H9 (cell line): ENCODE measurements at regions not wholly inside any gene's neighbourhood (a gene's known extent, or its start where the extent isn't known, plus 50 kb on each side); places are given as distances from the start of the nearest gene placed in this dataset.

ENCODE experiments used
- DNase-seq: peaks from one replicate; pipeline ENCODE4 v3.0.0-alpha.2; 2017
- H2AFZ ChIP-seq: one replicate; pipeline ENCODE4 v1.6.1; 2013; ENCODE audit warnings: mild to moderate bottlenecking, low read length, control low read depth, moderate library complexity
- H2AK5ac ChIP-seq: 2 replicates; pipeline ENCODE4 v1.6.1; 2013; ENCODE audit warnings: low read length, control low read depth, mixed read lengths; ENCODE audit not compliant: insufficient read length
- H2BK120ac ChIP-seq: one replicate; pipeline ENCODE4 v1.6.1; 2013; ENCODE audit warnings: low read depth, mild to moderate bottlenecking, low read length, control low read depth, inconsistent platforms; ENCODE audit not compliant: poor library complexity, severe bottlenecking
- H2BK12ac ChIP-seq: 2 replicates; pipeline ENCODE4 v1.6.1; 2013; ENCODE audit warnings: low read length, control low read depth, mixed read lengths, low read depth; ENCODE audit not compliant: insufficient read length
- H2BK15ac ChIP-seq: 2 replicates; pipeline ENCODE4 v1.6.1; 2013; ENCODE audit warnings: low read depth, low read length, control low read depth
- H2BK20ac ChIP-seq: one replicate; pipeline ENCODE4 v1.6.1; 2013; ENCODE audit warnings: low read depth, mild to moderate bottlenecking, low read length, control low read depth, inconsistent platforms; ENCODE audit not compliant: poor library complexity, severe bottlenecking
- H2BK5ac ChIP-seq: 2 replicates; pipeline ENCODE4 v1.6.1; 2013; ENCODE audit warnings: low read length, control low read depth, mixed read lengths; ENCODE audit not compliant: insufficient read length
- H3K14ac ChIP-seq: 2 replicates; pipeline ENCODE4 v1.6.1; 2013; ENCODE audit warnings: low read length, control low read depth; ENCODE audit not compliant: insufficient read depth
- H3K18ac ChIP-seq: 2 replicates; pipeline ENCODE4 v1.6.1; 2013; ENCODE audit warnings: low read depth, mild to moderate bottlenecking, mixed read lengths, low read length, control low read depth; ENCODE audit not compliant: insufficient read length
- H3K23ac ChIP-seq: 2 replicates; pipeline ENCODE4 v1.6.1; 2013; ENCODE audit warnings: low read length, control low read depth, mixed read lengths, low read depth; ENCODE audit not compliant: insufficient read length
- H3K23me2 ChIP-seq: 2 replicates; pipeline ENCODE4 v1.6.1; 2013; ENCODE audit warnings: low read depth, mild to moderate bottlenecking, mixed read lengths, low read length, control low read depth; ENCODE audit not compliant: insufficient read length, poor library complexity, severe bottlenecking
- H3K27ac ChIP-seq: 2 replicates; pipeline ENCODE4 v1.5.1; 2013; ENCODE audit warnings: low read length, control low read depth, mixed read lengths, low read depth; ENCODE audit not compliant: insufficient read length
- H3K27me3 ChIP-seq: 2 replicates; pipeline ENCODE4 v1.6.1; 2013; ENCODE audit warnings: low read length, control low read depth, inconsistent platforms; ENCODE audit not compliant: insufficient read depth
- H3K4ac ChIP-seq: 2 replicates; pipeline ENCODE4 v1.6.1; 2013; ENCODE audit warnings: low read depth, mild to moderate bottlenecking, control low read depth, inconsistent platforms, low read length, moderate library complexity
- H3K4me1 ChIP-seq: 2 replicates; pipeline ENCODE4 v1.6.1; 2013; ENCODE audit warnings: low read length, control low read depth, inconsistent platforms; ENCODE audit not compliant: insufficient read depth
- H3K4me2 ChIP-seq: 2 replicates; pipeline ENCODE4 v1.6.1; 2013; ENCODE audit warnings: low read length, control low read depth, mixed read lengths; ENCODE audit not compliant: insufficient read length, insufficient read depth
- H3K56ac ChIP-seq: 2 replicates; pipeline ENCODE4 v1.6.1; 2013; ENCODE audit warnings: low read depth, mild to moderate bottlenecking, mixed read lengths, low read length, control low read depth; ENCODE audit not compliant: insufficient read length
- H3K79me1 ChIP-seq: 2 replicates; pipeline ENCODE4 v1.6.1; 2013; ENCODE audit warnings: low read depth, mild to moderate bottlenecking, moderate library complexity, low read length, control low read depth, inconsistent platforms; ENCODE audit not compliant: insufficient read depth, poor library complexity, severe bottlenecking
- H3K79me2 ChIP-seq: 2 replicates; pipeline ENCODE4 v1.6.1; 2013; ENCODE audit warnings: low read length, control low read depth, inconsistent platforms; ENCODE audit not compliant: insufficient read depth
- H3K9ac ChIP-seq: 2 replicates; pipeline ENCODE4 v1.6.1; 2013; ENCODE audit warnings: low read length, control low read depth, mixed read lengths; ENCODE audit not compliant: insufficient read length; ENCODE audit errors: extremely low read depth
- H3K9me3 ChIP-seq: one replicate; pipeline ENCODE4 v1.6.1; 2013; ENCODE audit warnings: low read depth, low read length, inconsistent platforms; ENCODE audit not compliant: control insufficient read depth
- H3T11ph ChIP-seq: one replicate; pipeline ENCODE4 v1.6.1; 2013; ENCODE audit warnings: mild to moderate bottlenecking, low read length, control low read depth, inconsistent platforms
- H4K20me1 ChIP-seq: one replicate; pipeline ENCODE4 v1.6.1; 2013; ENCODE audit not compliant: control insufficient read depth, insufficient read length, insufficient read depth
- H4K5ac ChIP-seq: 2 replicates; pipeline ENCODE4 v1.6.1; 2013; ENCODE audit warnings: low read depth, mild to moderate bottlenecking, mixed read lengths, low read length, control low read depth; ENCODE audit not compliant: insufficient read length
- H4K8ac ChIP-seq: replicated peaks from 2 replicates; pipeline ENCODE4 v1.6.1; 2013; ENCODE audit warnings: low read length, control low read depth, mixed read lengths, low read depth; ENCODE audit not compliant: insufficient read length
- H4K91ac ChIP-seq: 2 replicates; pipeline ENCODE4 v1.6.1; 2013; ENCODE audit warnings: low read depth, mild to moderate bottlenecking, moderate library complexity, mixed read lengths, low read length, control low read depth; ENCODE audit not compliant: insufficient read length
- H3K27ac Mint-ChIP-seq, 3 experiments: 2 replicates in 2 of 3; 3 replicates in 1 of 3; pipeline ENCODE4 v1.8.0; 2020 to 2021; ENCODE audit warnings: mixed read lengths in 3 of 3, mild to moderate bottlenecking in 1 of 3, moderate library complexity in 1 of 3
- H3K27me3 Mint-ChIP-seq: 2 replicates; pipeline ENCODE4 v1.8.0; 2021; ENCODE audit warnings: low read depth, mild to moderate bottlenecking, moderate library complexity, mixed read lengths
- H3K36me3 Mint-ChIP-seq, 3 experiments: 2 replicates in 2 of 3; 3 replicates in 1 of 3; pipeline ENCODE4 v1.8.0; 2020 to 2021; ENCODE audit warnings: low read depth in 3 of 3, mixed read lengths in 3 of 3; ENCODE audit not compliant: insufficient read depth in 1 of 3
- H3K4me1 Mint-ChIP-seq, 2 experiments: 2 replicates each; pipeline ENCODE4 v1.8.0; 2020; ENCODE audit warnings: mixed read lengths in 2 of 2
- H3K4me3 Mint-ChIP-seq, 2 experiments: 2 replicates in 1 of 2; 3 replicates in 1 of 2; pipeline ENCODE4 v1.8.0; 2020 to 2021; ENCODE audit warnings: mild to moderate bottlenecking in 2 of 2, mixed read lengths in 2 of 2, moderate library complexity in 1 of 2
- H3K9me3 Mint-ChIP-seq, 2 experiments: 2 replicates in 1 of 2; 3 replicates in 1 of 2; pipeline ENCODE4 v1.8.0; 2020; ENCODE audit warnings: mild to moderate bottlenecking in 2 of 2, mixed read lengths in 2 of 2, moderate library complexity in 1 of 2
- TF ChIP-seq, protein P1 (sequence below): fragments of 200-600 bp; sonication (generic); conservative IDR thresholded peaks from 3 replicates; pipeline ENCODE4 v1.8.0; 2021; ENCODE audit warnings: antibody characterized with exemption, mild to moderate bottlenecking

DNA sequence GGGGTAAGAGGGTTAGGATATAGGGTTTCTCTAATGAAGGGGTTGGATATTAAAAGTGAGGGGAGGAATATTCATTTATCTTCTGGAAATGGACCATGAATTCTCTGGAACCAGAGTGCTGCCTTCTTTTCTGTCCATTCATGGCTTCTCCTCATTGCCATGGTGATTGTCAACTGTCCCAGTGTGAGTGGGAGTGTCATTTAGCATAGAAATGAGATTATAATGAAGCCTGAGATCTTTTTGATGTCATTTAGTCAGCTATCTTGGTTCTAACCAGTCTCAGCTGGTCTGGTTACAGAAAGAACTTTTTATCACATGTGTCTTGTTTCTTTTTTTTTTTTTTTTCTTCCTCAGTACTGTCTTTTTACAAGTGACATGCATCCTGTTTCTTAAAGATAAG is 497.3 kb upstream of the PITX2 start:
- Histone ChIP-seq H2AFZ (no peak overlapping the region), H2BK12ac (no peak overlapping the region), H3K9ac (no peak overlapping the region), H3K4me2 (no peak overlapping the region), H3K23me2 (no peaks in the 10 kb centered on the region), H3K4me1 (no peaks in the 10 kb centered on the region), H3K23ac (no peak overlapping the region), H3K56ac (no peak overlapping the region), H3K27me3 (no peaks in the 10 kb centered on the region), H3K27ac (no peak overlapping the region), H2BK5ac (no peak overlapping the region), H4K91ac (no peak overlapping the region), H3K14ac (no peak overlapping the region), H3K4ac (no peak overlapping the region), H4K5ac (no peak overlapping the region), H3K79me2 (no peaks in the 10 kb centered on the region), H4K20me1 (no peaks in the 10 kb centered on the region), H2BK120ac (no peak overlapping the region), H2AK5ac (no peak overlapping the region), H2BK15ac (no peak overlapping the region), H4K8ac (no peak overlapping the region), H2BK20ac (no peak overlapping the region), H3K79me1 (no peaks in the 10 kb centered on the region), H3K9me3 (no peaks in the 10 kb centered on the region), H3K18ac (no peak overlapping the region), H3T11ph (no peak overlapping the region)
- H3K36me3 Mint-ChIP-seq = no peaks in the 10 kb centered on the region
- TF ChIP-seq, protein P1, sequence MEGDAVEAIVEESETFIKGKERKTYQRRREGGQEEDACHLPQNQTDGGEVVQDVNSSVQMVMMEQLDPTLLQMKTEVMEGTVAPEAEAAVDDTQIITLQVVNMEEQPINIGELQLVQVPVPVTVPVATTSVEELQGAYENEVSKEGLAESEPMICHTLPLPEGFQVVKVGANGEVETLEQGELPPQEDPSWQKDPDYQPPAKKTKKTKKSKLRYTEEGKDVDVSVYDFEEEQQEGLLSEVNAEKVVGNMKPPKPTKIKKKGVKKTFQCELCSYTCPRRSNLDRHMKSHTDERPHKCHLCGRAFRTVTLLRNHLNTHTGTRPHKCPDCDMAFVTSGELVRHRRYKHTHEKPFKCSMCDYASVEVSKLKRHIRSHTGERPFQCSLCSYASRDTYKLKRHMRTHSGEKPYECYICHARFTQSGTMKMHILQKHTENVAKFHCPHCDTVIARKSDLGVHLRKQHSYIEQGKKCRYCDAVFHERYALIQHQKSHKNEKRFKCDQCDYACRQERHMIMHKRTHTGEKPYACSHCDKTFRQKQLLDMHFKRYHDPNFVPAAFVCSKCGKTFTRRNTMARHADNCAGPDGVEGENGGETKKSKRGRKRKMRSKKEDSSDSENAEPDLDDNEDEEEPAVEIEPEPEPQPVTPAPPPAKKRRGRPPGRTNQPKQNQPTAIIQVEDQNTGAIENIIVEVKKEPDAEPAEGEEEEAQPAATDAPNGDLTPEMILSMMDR = no peak
- peaks cover 0 to 3% of the 10 kb centered on the region in 2 experiments; a peak in 2 of 5 replicates for H3K9me3 Mint-ChIP-seq
- no peaks in the 10 kb centered on the region for H3K27me3 Mint-ChIP-seq
- H3K4me3 Mint-ChIP-seq = no peak overlapping the region
- no peaks in the 10 kb centered on the region for H3K4me1 Mint-ChIP-seq
- no peak for DNase-seq
- H3K27ac Mint-ChIP-seq = no peak overlapping the region
